KBM-7 (cell line): ENCODE measurements at regions not wholly inside any gene's neighbourhood (a gene's known extent, or its start where the extent isn't known, plus 50 kb on each side); places are given as distances from the start of the nearest gene placed in this dataset.
A peak's percentile ranks its signal among the peaks of the same experiment; 100 is the strongest.
"Not testable (repeated sequence)": the region's sequence is repeated elsewhere in the genome, so short reads cannot be mapped to it uniquely, and the experiment has no call there.

Experiments
- DNase-seq: peaks from one replicate; pipeline ENCODE4 v3.0.0-alpha.2; 2015
- in situ Hi-C: fragments of 300-500 bp; cut with MboI; formaldehyde crosslinking; loops from 2 replicates; pipeline ENCODE4 v1.14.3; 2020; ENCODE audit warnings: low sequenced_read_pairs, low pct_unique_long_range_greater_than_20kb, mixed read lengths

DNA sequence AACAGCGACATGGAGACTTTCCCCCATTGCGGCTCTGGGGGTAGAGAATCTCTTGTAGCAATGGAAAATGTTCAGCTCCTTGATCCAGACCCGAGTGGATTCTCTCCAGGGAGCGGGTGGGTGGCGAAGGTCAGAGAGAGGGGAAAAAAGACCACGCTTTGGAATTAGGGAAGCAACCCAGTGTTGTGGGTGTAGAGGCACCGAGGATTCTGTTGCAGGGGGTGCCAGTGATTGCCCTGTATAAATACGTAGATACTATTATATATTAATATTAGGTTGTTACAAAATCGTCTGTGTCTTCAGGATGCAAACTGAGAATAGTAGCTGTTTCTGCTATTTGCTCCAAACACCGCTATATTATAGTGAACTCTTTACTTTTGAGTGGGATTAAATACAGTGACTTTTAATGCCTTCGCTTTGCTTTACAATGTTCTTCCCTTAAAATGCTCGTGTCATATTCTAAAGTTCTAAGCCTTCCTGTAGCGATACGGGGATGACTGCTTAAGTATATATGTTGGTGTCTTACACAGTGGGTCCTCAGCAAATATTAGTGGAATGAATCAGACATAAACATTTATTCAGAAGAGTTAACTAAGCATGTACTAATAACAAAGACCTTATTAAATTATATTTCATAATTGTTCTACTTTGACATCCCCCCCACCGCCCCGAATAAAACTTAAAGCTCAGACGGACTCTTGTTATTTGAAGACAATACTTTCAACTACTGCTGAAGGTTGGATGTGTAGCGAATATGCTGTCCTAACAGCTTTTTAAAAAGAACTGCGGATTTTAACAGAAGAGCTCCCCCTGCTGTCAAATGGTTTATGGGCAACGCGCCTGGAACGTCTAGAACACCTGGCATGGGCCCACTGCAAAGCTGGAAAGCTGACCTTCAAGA, 136.4 kb upstream of the KRAS start:
- in situ Hi-C loops: no loop called here
- peak; percentile 86 for DNase-seq

DNA sequence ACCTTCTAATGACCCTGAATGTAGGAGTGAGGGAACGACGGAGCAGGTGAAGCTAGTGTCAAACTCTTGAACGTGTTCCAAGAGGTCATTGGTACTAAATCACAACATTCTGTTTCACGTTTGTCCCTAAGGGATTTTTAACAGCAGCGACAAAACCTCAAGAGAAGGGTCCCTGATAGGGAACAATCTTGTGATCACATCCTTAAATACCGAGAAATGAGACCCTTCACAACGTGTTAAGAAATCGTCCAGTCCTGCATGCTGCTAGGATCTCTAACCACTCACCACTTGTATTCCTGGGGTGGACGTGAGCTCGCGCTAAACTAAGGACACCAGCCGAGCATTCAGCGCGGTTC, 134.1 kb upstream of the KRAS start:
- no peak for DNase-seq
- in situ Hi-C loops: no loop called here

DNA sequence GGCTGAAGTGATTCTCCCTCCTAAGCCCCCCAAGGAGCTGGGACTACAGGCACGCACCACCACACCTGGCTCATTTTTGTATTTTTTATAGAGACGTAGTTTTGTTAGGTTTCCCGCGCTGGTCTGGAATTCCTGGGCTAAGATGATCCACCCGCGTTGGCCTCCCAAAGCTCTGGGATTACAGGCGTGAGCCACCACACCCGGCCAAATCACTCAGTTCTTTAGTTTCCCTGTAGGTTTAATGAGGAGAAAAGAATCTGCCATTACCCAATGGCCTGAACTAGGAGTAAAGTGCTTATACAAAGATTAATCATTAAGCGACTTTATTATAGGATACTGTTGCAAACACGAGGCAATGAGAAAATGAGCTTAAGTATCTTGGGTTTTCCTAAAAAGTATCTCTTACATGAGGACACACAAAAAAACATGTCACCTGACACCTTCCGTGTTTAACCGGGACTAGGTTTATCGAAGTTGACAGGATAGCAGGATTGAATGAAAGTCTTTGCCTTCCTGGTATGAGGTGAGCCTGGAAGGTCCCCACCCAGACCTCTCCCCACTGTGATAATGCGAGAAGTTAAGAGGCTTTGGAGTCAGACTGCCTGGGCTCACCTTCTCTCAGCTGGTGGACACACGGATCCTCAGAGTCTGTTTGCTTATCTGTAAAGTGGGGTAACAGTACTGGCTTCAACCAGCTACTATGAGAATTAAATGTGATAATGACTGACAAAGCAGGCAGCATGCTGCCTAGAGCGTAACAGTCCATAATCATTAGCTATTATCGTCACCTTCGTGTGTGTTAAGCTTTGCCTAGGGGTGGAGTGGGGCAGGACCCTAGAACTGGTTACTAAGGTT, 133.5 kb upstream of the KRAS start:
- in situ Hi-C loops: no loop called here
- DNase-seq: no peak

DNA sequence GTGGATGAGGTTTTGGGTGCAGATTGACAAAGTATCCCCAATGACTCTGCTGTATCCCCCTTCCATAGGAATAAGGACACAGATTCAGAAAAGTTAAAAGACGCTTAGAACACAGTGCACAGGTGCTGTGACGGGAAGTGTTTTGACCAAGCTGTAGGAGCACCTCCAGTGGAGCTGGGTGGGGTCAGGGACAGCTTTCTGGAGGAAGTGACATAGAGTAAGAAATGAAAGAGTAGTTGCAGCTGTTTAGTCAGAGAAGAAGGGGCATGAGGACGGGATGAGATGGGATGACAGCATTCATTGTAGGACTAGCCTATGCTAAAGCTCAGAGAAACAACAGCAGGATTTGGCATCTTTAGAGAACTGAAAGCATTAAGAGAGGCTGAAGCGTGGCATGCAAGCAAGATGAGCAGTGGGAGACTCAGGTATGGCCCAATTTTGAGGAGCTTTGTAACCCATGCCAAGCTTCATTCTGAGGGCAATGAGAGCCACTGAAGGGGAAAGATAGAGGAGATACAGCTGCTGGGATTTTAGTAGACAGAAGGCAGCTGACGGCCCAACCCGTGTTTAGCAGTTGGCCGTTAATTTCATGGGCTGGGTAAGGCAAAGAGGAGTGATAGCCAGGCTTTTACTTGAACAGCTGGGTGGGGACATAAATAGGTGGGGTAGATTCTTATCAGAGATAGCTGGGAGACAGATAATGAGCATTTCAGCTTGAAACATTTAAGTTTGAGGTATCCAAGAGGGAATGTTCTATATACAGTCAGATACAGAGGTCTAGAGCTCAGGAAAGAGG, 131.8 kb upstream of the KRAS start:
- DNase-seq: no peak
- in situ Hi-C loops: no loop called here

DNA sequence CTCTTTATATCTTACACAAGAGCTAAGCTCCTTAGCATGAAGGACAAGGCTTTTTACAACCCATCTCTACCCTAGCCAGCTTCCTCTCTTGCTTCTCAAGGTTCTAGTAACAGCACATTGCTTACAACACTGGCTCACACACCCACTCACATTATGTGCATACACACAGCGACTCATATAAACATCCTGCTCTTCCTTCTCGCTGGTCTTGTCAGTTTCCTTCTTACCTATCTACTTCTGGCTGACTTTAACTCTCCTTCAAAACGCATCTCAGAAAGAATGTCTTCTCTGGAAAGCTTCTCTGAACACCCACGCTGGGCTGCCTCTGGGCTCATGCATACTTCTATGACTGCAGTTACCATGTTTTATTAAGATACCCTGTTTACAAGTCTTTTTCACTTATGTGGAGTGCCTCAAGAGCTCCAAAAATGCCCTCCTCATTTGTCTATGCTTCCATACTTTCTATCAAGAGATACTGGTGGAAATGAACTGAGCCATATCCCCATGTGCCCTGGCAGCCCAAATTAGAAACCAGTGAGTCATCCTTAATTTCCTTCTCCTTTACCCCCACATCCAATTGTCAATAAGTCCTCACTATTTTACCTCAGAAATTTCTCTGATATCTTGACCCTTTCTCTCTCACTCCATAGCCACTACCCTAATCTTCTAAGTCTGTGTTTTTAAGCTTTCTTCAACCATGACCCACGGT, 126.9 kb upstream of the KRAS start:
- in situ Hi-C loops: no loop called here
- peak; percentile 30 for DNase-seq

DNA sequence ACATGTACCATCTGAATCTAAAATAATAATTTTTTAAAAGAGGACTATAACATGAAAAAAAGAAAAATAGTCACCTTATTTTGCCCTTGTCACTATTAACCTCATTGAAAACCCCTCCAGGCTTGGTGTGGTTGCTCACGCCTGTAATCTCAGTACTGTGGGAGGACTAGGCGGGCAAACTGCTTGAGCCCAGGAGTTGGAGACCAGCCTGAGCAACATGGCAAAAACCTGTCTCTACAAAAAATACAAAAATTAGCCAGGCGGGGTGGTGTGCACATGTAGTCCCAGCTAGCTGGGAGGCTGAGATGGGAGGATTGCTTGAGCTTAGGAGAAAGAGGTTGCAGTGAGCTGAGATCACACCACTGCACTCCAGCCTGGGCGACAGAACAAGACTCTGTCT, 126.3 kb upstream of the KRAS start:
- in situ Hi-C loops: no loop called here
- no peak for DNase-seq

DNA sequence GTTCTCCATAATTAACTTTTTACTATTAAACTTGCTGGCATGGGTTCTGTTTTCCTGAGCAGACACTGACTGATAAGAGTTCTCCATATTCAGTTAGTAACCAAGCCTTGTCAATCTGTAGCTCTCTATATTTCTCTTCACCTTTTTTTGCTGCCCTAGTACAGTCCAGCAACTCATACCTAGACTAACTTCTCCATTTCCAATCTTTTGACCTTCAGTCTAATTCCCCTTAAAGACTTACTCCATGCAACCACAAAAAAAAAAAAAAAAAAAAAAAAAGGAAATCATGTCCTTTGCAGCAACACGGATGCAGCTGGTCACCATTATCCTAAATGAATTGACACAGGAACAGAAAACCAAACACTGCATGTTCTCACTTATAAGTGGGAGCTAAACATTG, 125.7 kb upstream of the KRAS start:
- peak; percentile 21 for DNase-seq
- in situ Hi-C loops: no loop called here

DNA sequence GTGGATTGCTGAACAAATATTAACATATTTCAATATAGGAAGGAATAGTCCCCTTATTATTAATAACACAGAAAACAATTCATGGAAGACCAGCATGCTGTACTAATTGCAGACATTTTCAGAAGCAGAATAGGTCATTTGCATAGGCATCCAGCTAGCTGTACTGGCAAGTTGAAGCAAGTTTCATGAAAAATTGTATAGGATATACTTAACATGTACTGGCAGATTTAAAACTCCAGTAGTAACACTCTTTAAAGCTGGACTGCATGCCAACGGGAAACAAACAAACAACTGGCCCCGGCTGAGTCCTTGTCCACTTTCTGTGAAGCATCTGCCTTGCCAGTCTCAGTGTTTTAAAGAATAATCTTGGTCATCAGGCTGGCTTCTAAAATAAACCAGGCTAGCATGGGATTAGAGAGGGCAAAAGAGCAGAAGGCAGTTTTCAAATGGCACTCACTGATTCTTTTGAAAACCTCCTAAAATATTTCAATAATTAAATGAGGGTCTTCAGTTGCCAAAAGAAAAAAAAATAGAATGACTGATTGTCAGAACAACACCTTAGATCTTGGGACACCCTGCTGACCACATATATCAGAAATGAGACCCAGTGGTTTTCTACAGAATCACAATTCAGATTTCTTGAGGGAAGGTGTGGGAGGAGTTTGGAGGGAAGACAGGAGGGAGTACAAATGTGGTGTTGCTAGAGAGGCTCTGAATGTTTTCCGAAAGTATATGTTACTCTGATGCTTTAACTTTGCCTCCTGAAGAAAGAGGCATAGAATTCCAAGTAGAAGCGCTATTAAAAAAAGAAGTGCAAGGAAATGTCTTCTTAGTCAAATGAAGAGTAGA, 122.5 kb upstream of the KRAS start:
- DNase-seq: no peak
- in situ Hi-C loops: no loop called here

DNA sequence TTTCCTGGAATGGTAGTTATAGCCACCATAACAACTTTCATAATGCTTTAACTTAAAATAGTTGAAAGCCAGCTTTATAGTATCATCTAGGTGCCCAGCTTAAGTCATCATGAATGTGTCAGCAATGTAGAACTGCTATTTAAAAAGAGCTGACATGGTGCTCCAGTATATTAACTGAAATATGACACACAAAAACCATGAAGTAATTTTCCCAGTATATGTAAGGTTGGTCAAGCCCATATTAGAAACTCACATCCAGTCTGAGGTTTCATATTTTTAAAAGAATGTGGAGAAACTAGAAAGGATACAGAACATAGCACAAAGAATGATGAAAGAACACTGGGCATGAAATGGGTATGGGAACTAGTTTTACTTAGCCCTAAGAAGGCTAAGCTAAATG, 121.3 kb upstream of the KRAS start:
- in situ Hi-C loops: no loop called here
- no peak for DNase-seq

DNA sequence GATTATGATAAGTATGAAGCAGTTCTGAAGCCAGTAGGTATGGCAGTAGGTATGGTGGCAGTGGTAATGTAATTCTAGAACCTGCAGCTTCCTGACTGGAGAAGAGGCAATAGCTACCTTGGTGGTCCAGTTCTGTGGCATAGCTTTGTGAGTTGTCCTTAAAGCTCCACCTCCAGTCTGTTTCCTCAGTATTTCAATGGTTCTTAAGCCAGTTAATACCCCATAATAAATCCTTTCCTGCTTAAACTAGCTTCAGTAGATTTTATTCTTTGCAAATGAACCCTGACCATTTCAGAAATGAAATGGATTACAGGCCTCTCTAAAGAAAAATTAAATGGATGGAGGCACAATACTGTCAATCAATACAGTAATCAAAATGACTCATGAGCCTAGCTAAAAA, 117.8 kb upstream of the KRAS start:
- in situ Hi-C loops: no loop called here
- no peak for DNase-seq

DNA sequence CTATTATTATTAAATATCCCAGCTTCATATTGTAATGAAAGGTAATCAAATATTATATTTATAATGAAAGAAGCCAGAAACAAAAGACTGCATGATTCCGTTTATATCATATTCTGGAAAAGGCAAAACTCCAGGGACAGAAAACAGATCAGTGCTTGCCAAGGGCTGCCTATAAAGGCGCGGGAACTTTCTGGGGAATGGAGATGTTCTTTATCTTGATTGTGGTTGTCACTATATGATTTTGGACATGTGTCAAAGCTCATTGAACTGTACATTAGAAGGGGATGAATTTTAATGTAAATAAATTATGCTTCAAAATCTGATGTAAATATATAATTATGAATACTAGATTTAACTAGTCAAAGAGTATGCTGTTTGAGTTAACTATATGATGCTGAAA, 115.4 kb upstream of the KRAS start:
- no peak for DNase-seq
- in situ Hi-C loops: no loop called here

DNA sequence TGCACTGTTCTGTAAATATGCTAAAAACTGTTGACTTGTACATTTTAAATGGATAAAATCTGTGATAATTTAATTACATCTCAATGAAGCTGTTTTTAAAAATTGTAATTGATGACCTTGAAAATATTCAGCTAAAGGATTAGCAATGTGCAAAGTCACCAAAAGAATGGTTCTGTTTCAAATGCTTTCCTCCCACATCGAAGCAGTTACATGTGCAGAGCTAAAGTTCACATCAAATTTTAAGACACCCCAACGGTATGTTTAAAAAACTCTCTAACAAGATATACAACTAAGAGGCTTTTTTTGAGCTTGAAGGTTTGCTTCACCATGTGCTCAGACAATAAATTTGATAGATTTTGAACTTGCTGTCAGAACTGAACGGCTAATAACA, 114.6 kb upstream of the KRAS start:
- in situ Hi-C loops: no loop called here
- DNase-seq: no peak

DNA sequence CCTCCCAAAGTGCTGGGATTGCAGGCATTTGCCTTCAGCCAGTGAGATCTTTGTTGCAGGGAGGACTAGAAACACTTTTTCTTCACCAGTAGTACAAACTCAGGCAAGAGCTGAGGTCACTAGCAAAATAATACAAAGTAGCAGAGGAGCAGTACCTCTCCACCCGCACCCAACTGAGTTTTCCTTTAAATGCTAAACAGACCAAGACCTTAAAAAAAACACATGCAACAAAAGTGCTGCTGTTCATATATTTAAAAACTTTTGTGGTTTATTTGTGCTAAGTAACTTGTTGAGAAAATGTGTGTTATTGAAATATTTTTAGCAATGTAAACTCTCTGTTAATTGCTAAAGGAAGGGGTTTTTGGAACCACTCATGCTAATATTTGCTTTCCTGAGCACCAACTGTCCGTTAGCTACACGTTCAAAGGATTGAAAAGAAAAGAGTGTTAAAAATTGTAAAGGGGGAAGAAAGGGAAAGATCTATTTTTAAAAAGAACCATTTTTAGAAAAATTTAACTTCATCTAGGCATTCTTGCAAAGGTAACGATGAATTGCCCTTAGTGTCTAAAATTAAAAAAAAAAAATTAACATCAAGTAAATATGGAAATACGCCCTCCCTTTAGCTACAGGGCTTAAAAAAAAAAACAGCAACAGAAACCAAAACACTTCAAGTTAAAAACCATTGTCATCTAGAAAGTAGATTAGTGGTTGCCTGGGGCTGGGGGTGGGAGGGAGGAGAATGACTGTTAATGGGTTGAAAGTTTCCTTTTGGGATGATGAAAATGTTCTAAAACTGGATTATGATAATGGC, 114.0 kb upstream of the KRAS start:
- no peak for DNase-seq

DNA sequence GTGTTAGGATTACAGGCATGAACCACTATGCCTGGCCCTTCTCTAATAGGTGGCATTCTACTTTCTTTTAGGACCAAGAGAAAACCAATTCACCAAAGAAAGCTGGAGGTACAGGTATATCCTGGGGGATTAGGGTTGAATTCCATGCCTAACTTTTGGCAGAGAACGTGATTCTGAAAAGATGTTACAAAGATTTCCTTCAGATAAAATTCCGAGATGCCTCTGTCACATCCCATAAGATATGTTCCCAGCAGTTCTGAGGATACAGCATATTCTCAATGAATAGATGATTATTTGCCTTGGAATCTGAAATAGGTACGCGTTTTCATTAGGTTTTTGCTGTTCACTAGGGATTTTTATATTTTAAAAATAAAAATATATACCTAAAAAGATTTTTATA, 111.9 kb upstream of the KRAS start:
- in situ Hi-C loops: no loop called here
- DNase-seq: no peak

More for the DNA sequence above, 114.0 kb upstream of the KRAS start:
- in situ Hi-C loops: no loop called here

DNA sequence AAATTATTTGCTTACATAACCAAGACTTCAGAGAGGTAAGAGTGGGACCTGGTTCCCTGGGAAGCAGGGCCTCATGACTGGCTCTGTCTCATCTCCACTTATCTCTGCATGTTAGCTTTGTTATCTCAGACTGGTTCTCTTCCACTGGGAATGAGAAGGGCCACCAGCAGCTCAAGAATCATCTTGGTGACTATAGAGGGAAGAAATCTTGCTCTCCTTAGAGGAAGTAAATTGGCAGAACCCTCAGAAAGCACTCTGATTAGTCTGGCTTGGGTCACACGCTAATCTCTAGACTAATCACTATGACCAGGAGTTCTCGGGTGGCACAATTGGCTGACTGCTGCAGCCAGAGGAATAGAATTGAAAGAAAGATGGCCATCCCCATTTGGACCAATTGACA, 110.8 kb upstream of the KRAS start:
- in situ Hi-C loops: no loop called here
- no peak for DNase-seq

DNA sequence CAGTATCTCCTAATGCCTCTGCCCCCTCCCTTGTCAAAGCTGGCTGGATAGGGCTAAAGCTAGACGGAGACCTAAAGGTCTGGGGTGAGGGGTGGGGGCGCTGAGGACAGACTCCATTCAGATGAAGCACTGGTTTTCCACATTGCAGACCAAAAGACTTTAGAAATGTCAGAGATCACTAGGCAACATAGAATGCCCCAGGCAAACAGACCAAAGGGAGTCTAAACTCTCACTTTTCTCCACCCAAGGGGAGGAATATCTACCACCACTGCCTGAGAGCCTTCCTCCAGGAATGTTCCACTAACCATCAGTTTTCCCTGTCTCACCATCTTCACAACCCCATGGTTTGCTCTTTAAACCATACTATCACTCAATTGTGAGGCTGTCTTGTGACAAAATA, 106.9 kb upstream of the KRAS start:
- in situ Hi-C loops: no loop called here
- DNase-seq: no peak

DNA sequence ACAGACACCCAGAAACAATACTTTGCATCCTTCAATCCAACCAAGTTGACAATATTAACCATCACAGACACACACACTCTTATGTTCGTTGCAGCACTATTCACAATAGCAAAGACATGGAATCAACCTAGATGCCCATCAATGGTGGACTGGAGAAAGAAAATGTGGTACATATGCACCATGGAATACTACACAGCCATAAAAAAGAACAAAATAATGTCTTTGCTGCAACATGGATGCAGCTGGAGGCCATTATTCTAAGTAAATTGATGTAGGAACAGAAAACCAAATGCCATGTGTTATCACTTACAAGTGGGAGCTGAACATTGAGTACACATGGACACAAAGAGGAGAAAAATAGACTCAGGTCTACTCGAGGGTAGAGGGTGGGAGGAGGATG, 102.2 kb upstream of the KRAS start:
- DNase-seq, in situ Hi-C loops: not testable (repeated sequence)
